ENCODE measurements at regions not wholly inside any gene's neighbourhood (a gene's known extent, or its start where the extent isn't known, plus 50 kb on each side); places are given as distances from the start of the nearest gene placed in this dataset.

- TF ChIP-seq CTCF (IDR thresholded peaks at IDR 0.05; ENCODE audit: poor library complexity) (no peak), EZH2 (IDR thresholded peaks at IDR 0.05; ENCODE audit: borderline replicate concordance) (no peak)
These were observed 129.8 kb downstream of the BCL2L11 start for GRCh38 chr2:111250448-111251030.
